IPS-20b (cell line): ENCODE measurements at regions not wholly inside any gene's neighbourhood (a gene's known extent, or its start where the extent isn't known, plus 50 kb on each side); places are given as distances from the start of the nearest gene placed in this dataset.
"Not testable (repeated sequence)": the region's sequence is repeated elsewhere in the genome, so short reads cannot be mapped to it uniquely, and the experiment has no call there.

Experiments used
- H3K27ac ChIP-seq: one replicate; pipeline ENCODE4 v1.5.1; 2013; ENCODE audit warnings: low read length
- H3K27me3 ChIP-seq: 2 replicates; pipeline ENCODE4 v1.6.1; 2013; ENCODE audit warnings: mild to moderate bottlenecking, low read length, inconsistent platforms; ENCODE audit not compliant: insufficient read depth
- H3K36me3 ChIP-seq: 2 replicates; pipeline ENCODE4 v1.6.1; 2013; ENCODE audit warnings: low read depth, mild to moderate bottlenecking, inconsistent platforms, low read length, moderate library complexity; ENCODE audit not compliant: insufficient read depth
- H3K4me1 ChIP-seq: 2 replicates; pipeline ENCODE4 v1.6.1; 2013; ENCODE audit warnings: mild to moderate bottlenecking, control low read depth, inconsistent platforms, low read length, moderate library complexity; ENCODE audit not compliant: insufficient read depth
- H3K4me3 ChIP-seq: 2 replicates; pipeline ENCODE4 v1.5.1; 2013; ENCODE audit warnings: mild to moderate bottlenecking, low read length, inconsistent platforms
- H3K9ac ChIP-seq: 2 replicates; pipeline ENCODE4 v1.6.1; 2013; ENCODE audit warnings: low read depth, mild to moderate bottlenecking, inconsistent platforms, low read length, moderate library complexity
- H3K9me3 ChIP-seq: 2 replicates; pipeline ENCODE4 v1.6.1; 2013; ENCODE audit warnings: mild to moderate bottlenecking, low read depth, low read length, inconsistent platforms; ENCODE audit not compliant: insufficient read depth

- not testable (repeated sequence) for H3K27me3 ChIP-seq, H3K4me3 ChIP-seq, H3K9ac ChIP-seq, H3K27ac ChIP-seq, H3K9me3 ChIP-seq, H3K4me1 ChIP-seq, H3K36me3 ChIP-seq
Measured at GRCh38 chr1:148324465-148324864, 158.6 kb downstream of the PPIAL4G start.

DNA sequence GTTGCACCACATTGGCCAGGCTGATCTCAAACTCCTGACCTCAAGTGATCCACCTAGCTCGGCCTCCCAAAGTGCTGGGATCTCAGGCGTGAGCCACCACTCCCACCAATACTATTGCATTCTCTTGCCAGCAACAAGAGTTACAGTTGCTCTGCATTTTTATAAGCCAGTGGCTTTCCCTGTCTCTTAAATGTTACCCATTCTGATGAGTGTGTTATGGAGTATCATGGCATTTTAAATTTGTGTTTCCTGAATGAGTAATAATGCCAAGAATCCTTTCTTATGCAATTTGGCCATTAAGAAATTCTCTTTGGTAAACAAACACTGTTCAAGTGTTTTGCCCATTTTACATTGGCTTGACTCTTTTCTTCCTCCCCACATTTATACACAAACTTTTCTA lies 163.0 kb downstream of the PPIAL4G start:
- H3K9ac ChIP-seq, H3K27ac ChIP-seq, H3K4me1 ChIP-seq, H3K27me3 ChIP-seq, H3K9me3 ChIP-seq, H3K4me3 ChIP-seq, H3K36me3 ChIP-seq: not testable (repeated sequence)

DNA sequence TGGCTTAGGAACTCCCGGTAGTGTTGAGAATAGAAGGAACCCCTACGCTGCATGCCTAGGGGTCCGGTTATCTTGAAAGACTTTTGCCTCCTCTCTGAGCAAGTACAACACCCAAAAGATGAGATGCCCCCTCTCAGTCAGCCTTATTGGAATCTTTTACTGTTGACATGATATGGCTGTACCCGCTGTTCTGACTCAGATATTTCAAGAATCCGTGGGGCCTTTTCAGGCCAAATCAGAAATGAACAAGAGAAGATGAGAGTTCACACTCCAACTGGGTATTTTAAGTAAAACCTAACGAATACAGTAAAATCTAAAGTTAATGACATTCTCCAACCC lies 164.2 kb downstream of the PPIAL4G start:
- no peak overlapping the region for H3K9ac ChIP-seq
- H3K36me3 ChIP-seq, result no peaks in the 10 kb centered on the region
- no peak overlapping the region for H3K27ac ChIP-seq
- no peaks in the 10 kb centered on the region for H3K4me1 ChIP-seq
- no peaks in the 10 kb centered on the region for H3K9me3 ChIP-seq
- H3K4me3 ChIP-seq, result no peak overlapping the region
- H3K27me3 ChIP-seq, result no peaks in the 10 kb centered on the region

DNA sequence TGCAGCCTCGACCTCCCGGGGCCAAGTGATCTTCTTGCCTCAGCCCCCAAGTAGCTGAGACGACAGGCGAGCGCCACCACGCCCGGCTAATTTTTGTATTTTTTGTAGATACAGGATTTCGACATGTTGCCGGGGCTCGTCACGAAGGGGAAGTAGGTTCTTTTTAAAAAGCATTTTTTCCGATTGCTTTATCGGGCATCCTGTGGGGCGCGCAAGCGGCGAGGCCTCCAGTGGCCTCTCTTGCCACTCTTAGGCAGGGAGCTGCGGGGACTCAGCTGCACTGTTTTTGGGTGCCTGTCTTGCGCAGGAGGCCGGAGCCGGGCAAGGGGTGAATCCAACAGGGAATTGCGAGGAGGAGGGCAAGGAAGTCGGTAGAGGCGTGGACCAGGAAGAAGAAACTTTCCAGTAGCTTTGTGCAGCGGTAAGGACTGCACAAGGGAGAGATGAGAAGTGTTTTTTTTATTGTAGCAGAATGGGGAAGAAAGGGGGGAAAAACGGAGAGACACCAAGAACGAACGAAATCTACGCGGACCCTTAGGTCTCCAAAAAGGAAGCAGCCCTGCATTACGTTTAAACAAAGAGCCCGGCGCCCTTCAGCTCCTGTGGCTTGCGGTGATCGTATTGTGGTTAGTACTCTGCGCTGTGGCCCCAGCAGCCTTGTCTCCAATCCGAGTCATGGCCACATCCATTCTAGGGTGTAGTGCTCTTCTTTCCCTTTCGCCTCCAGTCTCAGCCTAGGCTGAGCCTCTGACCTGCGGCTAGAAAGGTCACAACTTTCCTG lies 164.8 kb downstream of the PPIAL4G start:
- Histone ChIP-seq H3K27ac (no peak overlapping the region), H3K36me3 (no peaks in the 10 kb centered on the region), H3K27me3 (no peaks in the 10 kb centered on the region), H3K4me1 (no peaks in the 10 kb centered on the region), H3K4me3 (no peak overlapping the region), H3K9me3 (no peaks in the 10 kb centered on the region), H3K9ac (no peak overlapping the region)

GRCh38 chr1:148317288-148317985 lies 165.4 kb upstream of the NBPF11 start:
- H3K27me3 ChIP-seq, result no peaks in the 10 kb centered on the region
- H3K36me3 ChIP-seq, result no peaks in the 10 kb centered on the region
- no peak overlapping the region for H3K9ac ChIP-seq

GRCh38 chr1:148315071-148315811 lies 163.2 kb upstream of the NBPF11 start:
- Histone ChIP-seq H3K4me3 (no peak overlapping the region), H3K9ac (no peak overlapping the region), H3K4me1 (no peaks in the 10 kb centered on the region), H3K36me3 (no peaks in the 10 kb centered on the region), H3K27ac (no peak overlapping the region), H3K9me3 (0 out of 2 replicates have a peak, but pooled peaks cover 2% of the 10 kb centered on the region), H3K27me3 (no peaks in the 10 kb centered on the region)

More at GRCh38 chr1:148317288-148317985, 165.4 kb upstream of the NBPF11 start:
- H3K4me3 ChIP-seq, result no peak overlapping the region
- H3K9me3 ChIP-seq, result 0 out of 2 replicates have a peak, but pooled peaks cover 2% of the 10 kb centered on the region
- H3K27ac ChIP-seq, result no peak overlapping the region
- H3K4me1 ChIP-seq, result no peaks in the 10 kb centered on the region

DNA sequence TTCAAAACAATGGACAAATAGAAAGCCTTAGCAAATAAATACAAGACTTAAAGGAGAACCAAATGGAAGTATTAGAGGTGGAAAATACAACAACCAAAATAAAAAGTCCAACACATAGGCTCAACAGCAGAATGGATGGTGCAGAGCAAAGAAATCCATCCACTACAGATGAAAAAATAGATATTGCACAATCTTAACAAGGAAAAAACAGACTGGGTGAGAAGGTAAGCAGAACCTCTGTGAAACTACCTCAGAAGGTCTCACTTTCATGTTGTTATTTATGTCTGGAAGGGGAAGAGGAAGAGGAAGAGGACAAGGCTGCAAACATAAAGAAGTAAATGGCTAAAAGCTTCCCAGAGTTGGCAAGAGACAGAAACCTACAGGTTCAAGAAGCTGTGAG lies 158.7 kb upstream of the NBPF11 start:
- no peak overlapping the region for H3K4me3 ChIP-seq
- no peak overlapping the region for H3K27ac ChIP-seq
- H3K36me3 ChIP-seq, result no peaks in the 10 kb centered on the region
- peaks cover 2% of the 10 kb centered on the region; the same call in 1 of the 2 replicates for H3K9me3 ChIP-seq
- H3K27me3 ChIP-seq, result no peaks in the 10 kb centered on the region
- no peaks in the 10 kb centered on the region for H3K4me1 ChIP-seq
- no peak overlapping the region for H3K9ac ChIP-seq

DNA sequence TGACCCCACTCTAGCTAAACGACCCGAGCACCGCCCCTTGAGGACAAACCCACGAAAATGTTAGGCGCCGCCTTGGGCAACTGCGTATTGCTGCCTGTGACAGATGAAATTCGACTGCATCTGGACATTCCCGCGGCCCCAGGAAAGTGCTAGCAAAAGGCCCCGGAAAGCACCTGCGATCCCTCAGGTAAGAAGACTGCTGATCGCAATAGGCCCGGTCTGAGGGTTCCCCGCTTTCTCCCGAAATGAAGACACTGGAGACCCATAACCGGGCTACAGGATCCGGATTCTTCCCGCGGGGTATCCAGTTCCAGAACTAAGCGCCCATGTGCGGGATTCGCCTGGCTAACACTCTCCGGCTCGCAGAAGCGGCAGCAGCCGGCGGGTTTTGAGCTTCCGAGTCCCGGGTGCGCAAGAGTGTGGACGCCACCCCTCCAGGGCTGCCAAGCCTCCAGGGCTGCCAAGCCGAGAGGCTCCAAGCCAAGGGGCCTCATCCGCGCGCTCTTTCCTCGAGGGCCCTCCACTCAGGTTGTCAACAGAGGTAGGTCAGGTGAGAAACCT lies 157.9 kb upstream of the NBPF11 start:
- Histone ChIP-seq H3K4me1 (no peaks in the 10 kb centered on the region), H3K4me3 (no peak overlapping the region), H3K9ac (no peak overlapping the region), H3K36me3 (no peaks in the 10 kb centered on the region), H3K27ac (no peak overlapping the region), H3K27me3 (no peaks in the 10 kb centered on the region), H3K9me3 (peaks cover 2% of the 10 kb centered on the region; the same call in 1 of the 2 replicates)

DNA sequence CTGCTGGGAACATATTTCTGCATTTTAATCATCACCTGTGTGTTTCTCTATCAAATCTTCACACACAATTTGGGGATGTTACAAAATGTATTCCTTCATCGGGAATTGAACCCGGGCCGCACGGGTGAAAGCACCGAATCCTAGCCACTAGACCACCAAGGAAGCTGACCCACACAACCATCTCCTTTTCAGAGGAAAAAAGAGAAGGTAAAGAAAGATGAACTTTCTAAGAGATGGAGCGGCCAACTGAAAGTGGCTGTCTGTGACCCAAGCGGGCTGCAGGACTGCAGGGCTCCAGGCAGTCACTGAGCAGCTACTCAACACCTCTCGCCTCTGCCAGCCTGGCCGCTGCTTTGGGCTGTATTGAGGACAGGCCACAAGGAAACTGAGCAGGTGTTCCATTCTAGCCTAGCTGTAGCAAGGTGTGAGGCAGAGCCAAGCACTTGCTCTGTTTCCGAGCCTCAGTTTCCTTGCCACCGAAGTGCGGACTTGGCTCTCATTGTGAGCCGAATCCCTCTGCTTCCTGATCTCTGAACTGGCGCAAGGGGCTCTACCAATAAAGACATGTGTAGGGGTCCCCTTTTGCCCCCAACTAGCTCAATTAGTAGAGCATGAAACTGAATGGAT lies 156.9 kb upstream of the NBPF11 start:
- no peak overlapping the region for H3K27ac ChIP-seq
- peaks cover 2% of the 10 kb centered on the region; the same call in 1 of the 2 replicates for H3K9me3 ChIP-seq
- H3K27me3 ChIP-seq, result peaks cover 5% of the 10 kb centered on the region; the same call in 1 of the 2 replicates
- no peaks in the 10 kb centered on the region for H3K36me3 ChIP-seq
- no peak overlapping the region for H3K9ac ChIP-seq
- H3K4me3 ChIP-seq, result no peak overlapping the region
- H3K4me1 ChIP-seq, result peaks cover 3% of the 10 kb centered on the region; the same call in 1 of the 2 replicates

DNA sequence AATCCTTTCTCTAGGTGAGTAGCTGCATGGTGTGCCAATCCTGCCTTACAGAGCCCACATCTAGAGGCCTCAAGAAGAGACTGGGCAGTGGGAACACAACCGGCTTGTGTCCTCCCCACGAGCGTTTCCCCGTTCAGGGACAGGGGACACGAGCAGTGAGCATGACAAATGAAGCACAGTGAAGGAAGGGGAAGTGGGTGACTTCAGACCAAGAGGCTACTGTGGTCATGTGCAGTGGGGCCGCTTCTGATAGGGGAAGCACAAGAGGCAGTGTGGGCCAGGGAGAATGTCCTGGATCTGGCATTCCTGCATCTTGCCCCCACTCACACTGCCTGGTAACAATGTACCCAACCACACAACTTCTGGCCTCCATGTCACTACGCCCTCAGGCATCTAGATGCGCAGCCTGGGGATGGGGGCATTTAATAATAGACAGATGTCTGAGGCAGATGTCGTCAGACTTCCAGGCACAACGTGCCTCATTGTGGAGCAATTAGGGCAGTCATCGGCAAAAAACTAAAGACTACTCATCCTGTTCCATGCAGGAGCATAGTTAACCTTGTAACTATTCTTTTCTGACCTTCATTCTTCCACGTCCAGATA lies 155.6 kb upstream of the NBPF11 start:
- peaks cover 11% of the 10 kb centered on the region; the same call in 1 of the 2 replicates for H3K27me3 ChIP-seq
- H3K36me3 ChIP-seq, result no peaks in the 10 kb centered on the region
- no peaks in the 10 kb centered on the region; the same call in 1 of the 2 replicates for H3K9me3 ChIP-seq
- no peak overlapping the region for H3K27ac ChIP-seq
- H3K4me3 ChIP-seq, result no peak overlapping the region
- H3K4me1 ChIP-seq, result peaks cover 3% of the 10 kb centered on the region; the same call in 1 of the 2 replicates
- no peak overlapping the region for H3K9ac ChIP-seq

- H3K4me3 ChIP-seq, H3K4me1 ChIP-seq, H3K27ac ChIP-seq, H3K9me3 ChIP-seq, H3K36me3 ChIP-seq, H3K9ac ChIP-seq: not testable (repeated sequence)
- peaks cover 11% of the 10 kb centered on the region; the same call in 1 of the 2 replicates for H3K27me3 ChIP-seq
Measured at GRCh38 chr1:148304935-148305334, 152.9 kb upstream of the NBPF11 start.
